SU-DHL-6 (cell line): ENCODE measurements at regions not wholly inside any gene's neighbourhood (a gene's known extent, or its start where the extent isn't known, plus 50 kb on each side); places are given as distances from the start of the nearest gene placed in this dataset.

Experiments used
- H2AFZ ChIP-seq: fragments of 200-600 bp; sonication (generic); 2 replicates; pipeline ENCODE4 v1.6.1; 2014; ENCODE audit warnings: low read depth, mild to moderate bottlenecking, moderate library complexity, mixed read lengths, antibody characterized with exemption, low read length; ENCODE audit not compliant: severe bottlenecking
- H3F3A ChIP-seq: fragments of 200-600 bp; shearing (Covaris generic); 2 replicates; pipeline ENCODE4 v1.6.0; 2016; ENCODE audit warnings: antibody characterized with exemption, mild to moderate bottlenecking; ENCODE audit not compliant: insufficient read depth
- H3K27ac ChIP-seq: fragments of 200-600 bp; sonication (generic); 2 replicates; pipeline ENCODE4 v1.5.1; 2016; ENCODE audit warnings: low read depth, mild to moderate bottlenecking, low read length, moderate library complexity, mixed read lengths
- H3K27me3 ChIP-seq: fragments of 200-600 bp; sonication (generic), shearing (Covaris generic); 2 replicates; pipeline ENCODE4 v1.6.0; 2014; ENCODE audit warnings: mild to moderate bottlenecking, low read length
- H3K36me3 ChIP-seq: fragments of 200-600 bp; sonication (generic); 2 replicates; pipeline ENCODE4 v1.6.1; 2014; ENCODE audit warnings: mild to moderate bottlenecking, low read length, mixed read lengths
- H3K4me2 ChIP-seq: fragments of 300-600, 200-600 bp; shearing (Covaris generic), sonication (generic); 2 replicates; pipeline ENCODE4 v1.6.0; 2014; ENCODE audit warnings: low read length, low read depth, mild to moderate bottlenecking; ENCODE audit not compliant: poor library complexity, severe bottlenecking
- H3K4me3 ChIP-seq: fragments of 200-600 bp; sonication (generic); 2 replicates; pipeline ENCODE4 v1.5.1; 2014; ENCODE audit warnings: antibody characterized with exemption, low read length, mild to moderate bottlenecking, mixed read lengths; ENCODE audit not compliant: insufficient read depth, poor library complexity, severe bottlenecking
- H3K79me2 ChIP-seq: fragments of 200-600 bp; sonication (generic); 2 replicates; pipeline ENCODE4 v1.6.1; 2014; ENCODE audit warnings: mild to moderate bottlenecking, low read length, moderate library complexity; ENCODE audit not compliant: insufficient read depth
- H3K9ac ChIP-seq: fragments of 200-600 bp; sonication (generic); 2 replicates; pipeline ENCODE4 v1.7.0; 2014; ENCODE audit warnings: mild to moderate bottlenecking, low read length
- H3K9me2 ChIP-seq: fragments of 200-600 bp; sonication (generic); replicated peaks from 2 replicates; pipeline ENCODE4 v1.6.1; 2014; ENCODE audit warnings: low read length; ENCODE audit not compliant: insufficient read depth
- H3K9me3 ChIP-seq: fragments of 200-600 bp; sonication (generic); 2 replicates; pipeline ENCODE4 v1.6.1; 2014; ENCODE audit warnings: low read length, mixed read lengths; ENCODE audit not compliant: insufficient read depth
- H4K20me1 ChIP-seq: fragments of 200-600 bp; sonication (generic); 2 replicates; pipeline ENCODE4 v1.6.1; 2014; ENCODE audit warnings: low read depth, mild to moderate bottlenecking, antibody characterized with exemption, low read length, moderate library complexity, mixed read lengths
- CTCF ChIP-seq: fragments of 200-600 bp; sonication (generic); IDR thresholded peaks from one replicate; pipeline ENCODE4 v1.5.1; 2017; ENCODE audit warnings: antibody characterized with exemption, mild to moderate bottlenecking, low read length, moderate library complexity; ENCODE audit not compliant: insufficient read depth, poor library complexity, severe bottlenecking
- EZH2phosphoT487 ChIP-seq: fragments of 200-600 bp; sonication (generic), shearing (Covaris generic); conservative IDR thresholded peaks from 2 replicates; pipeline ENCODE4 v1.6.1; 2018; ENCODE audit warnings: mild to moderate bottlenecking, antibody characterized with exemption, low read length, moderate library complexity, mixed read lengths

- Histone ChIP-seq H4K20me1 (no peaks in the 10 kb centered on the region), H3F3A (no peaks in the 10 kb centered on the region), H3K79me2 (no peaks in the 10 kb centered on the region), H3K9me3 (no peaks in the 10 kb centered on the region), H3K27ac (no peak overlapping the region), H3K36me3 (no peaks in the 10 kb centered on the region), H3K4me2 (no peak overlapping the region), H3K9me2 (no peaks in the 10 kb centered on the region), H3K4me3 (no peak overlapping the region), H2AFZ (no peak overlapping the region), H3K9ac (no peak overlapping the region), H3K27me3 (no peaks in the 10 kb centered on the region)
- TF ChIP-seq EZH2phosphoT487 (no peak), CTCF (no peak)
Measured at GRCh38 chr9:118650417-118650816, 718.8 kb downstream of the BRINP1 start.

GRCh38 chr9:118651511-118651910 lies 717.7 kb downstream of the BRINP1 start:
- Histone ChIP-seq H3K9me3 (no peaks in the 10 kb centered on the region), H3K27ac (no peak overlapping the region), H4K20me1 (no peaks in the 10 kb centered on the region), H3K4me2 (no peak overlapping the region), H3K27me3 (no peaks in the 10 kb centered on the region), H3K9ac (no peak overlapping the region), H3K36me3 (no peaks in the 10 kb centered on the region), H3K4me3 (no peak overlapping the region), H3F3A (no peaks in the 10 kb centered on the region), H2AFZ (no peak overlapping the region), H3K79me2 (no peaks in the 10 kb centered on the region), H3K9me2 (no peaks in the 10 kb centered on the region)
- TF ChIP-seq CTCF: no peak
- TF ChIP-seq EZH2phosphoT487: no peak

- TF ChIP-seq EZH2phosphoT487: no peak
- TF ChIP-seq CTCF: no peak
- Histone ChIP-seq H3K27ac (no peak overlapping the region), H3K9me3 (no peaks in the 10 kb centered on the region), H4K20me1 (no peaks in the 10 kb centered on the region), H3K4me2 (no peak overlapping the region), H3K4me3 (no peak overlapping the region), H2AFZ (no peak overlapping the region), H3K27me3 (no peaks in the 10 kb centered on the region), H3F3A (no peaks in the 10 kb centered on the region), H3K9ac (no peak overlapping the region), H3K9me2 (no peaks in the 10 kb centered on the region), H3K36me3 (no peaks in the 10 kb centered on the region), H3K79me2 (no peaks in the 10 kb centered on the region)
Measured at GRCh38 chr9:118652258-118652657, 717.0 kb downstream of the BRINP1 start.
